IMR-90 (cell line): ENCODE measurements at regions not wholly inside any gene's neighbourhood (a gene's known extent, or its start where the extent isn't known, plus 50 kb on each side); places are given as distances from the start of the nearest gene placed in this dataset.

ENCODE experiments used
- ATAC-seq: fragments of 200-7000 bp; cut with Tn5 transposase; 2 replicates; pipeline ENCODE4 v1.9.1; 2020; ENCODE audit warnings: low read depth, mild to moderate bottlenecking, moderate library complexity
- BruUV-seq: library from RNA; stranded (reverse); fragments of 400-500 nt; replicated peaks from 2 replicates; lab custom pipeline; 2021; lab: Mats Ljungman, UMichigan
- CTCF ChIA-PET: fragments of 300-600 bp; formaldehyde crosslinking; extraction: SDS; loops from one replicate; lab custom pipeline; 2021; ENCODE audit warnings: antibody characterized with exemption; lab: Yijun Ruan, JAX
- POLR2A ChIA-PET: fragments of 300-600 bp; sonication (Branson Sonifier 250); formaldehyde crosslinking; loops from one replicate; lab custom pipeline; 2022; ENCODE audit warnings: antibody characterized with exemption; ENCODE audit not compliant: unreplicated experiment; lab: Charles Lee
- DNase-seq: peaks from one replicate; pipeline ENCODE4 v3.0.0; 2013
- H2AFZ ChIP-seq: replicated peaks from 2 replicates; pipeline ENCODE3; 2013; ENCODE audit warnings: low read length, mild to moderate bottlenecking; ENCODE audit not compliant: poor library complexity
- H2AK5ac ChIP-seq: 2 replicates; pipeline ENCODE4 v1.6.1; 2013; ENCODE audit warnings: low read depth, low read length, inconsistent platforms
- H2AK9ac ChIP-seq: replicated peaks from 2 replicates; pipeline ENCODE3; 2013; ENCODE audit warnings: mild to moderate bottlenecking, low read depth, low read length, moderate library complexity; ENCODE audit not compliant: poor library complexity
- H2BK120ac ChIP-seq: 2 replicates; pipeline ENCODE4 v1.6.1; 2013; ENCODE audit warnings: low read depth, low read length, inconsistent platforms
- H2BK15ac ChIP-seq: 3 replicates; pipeline ENCODE4 v1.6.1; 2013; ENCODE audit warnings: low read depth, low read length, inconsistent platforms
- H2BK20ac ChIP-seq: 2 replicates; pipeline ENCODE4 v1.6.1; 2013; ENCODE audit warnings: low read depth, mild to moderate bottlenecking, inconsistent platforms, low read length, moderate library complexity
- H2BK5ac ChIP-seq: 2 replicates; pipeline ENCODE4 v1.6.1; 2013; ENCODE audit warnings: mild to moderate bottlenecking, low read depth, low read length, inconsistent platforms; ENCODE audit not compliant: poor library complexity, severe bottlenecking
- H3K14ac ChIP-seq: replicated peaks from 2 replicates; pipeline ENCODE4 v1.6.1; 2013; ENCODE audit warnings: low read depth, low read length, inconsistent platforms
- H3K18ac ChIP-seq: 2 replicates; pipeline ENCODE4 v1.6.1; 2013; ENCODE audit warnings: low read depth, low read length, control low read depth
- H3K23ac ChIP-seq: 2 replicates; pipeline ENCODE4 v1.6.1; 2013; ENCODE audit warnings: low read depth, low read length, inconsistent platforms
- H3K27ac ChIP-seq: 2 replicates; pipeline ENCODE4 v1.5.1; 2013; ENCODE audit warnings: mild to moderate bottlenecking, control low read depth, low read length; ENCODE audit not compliant: insufficient read depth
- H3K27me3 ChIP-seq: 2 replicates; pipeline ENCODE4 v1.6.1; 2013; ENCODE audit warnings: low read length; ENCODE audit not compliant: control insufficient read depth, insufficient read depth
- H3K36me3 ChIP-seq: 2 replicates; pipeline ENCODE4 v1.6.1; 2013; ENCODE audit warnings: low read length, mixed read lengths; ENCODE audit not compliant: control insufficient read depth, insufficient read depth
- H3K4ac ChIP-seq: 2 replicates; pipeline ENCODE4 v1.6.1; 2013; ENCODE audit warnings: low read depth, low read length, inconsistent platforms
- H3K4me1 ChIP-seq: 2 replicates; pipeline ENCODE4 v1.6.1; 2013; ENCODE audit warnings: low read length, mixed read lengths; ENCODE audit not compliant: control insufficient read depth, insufficient read depth
- H3K4me2 ChIP-seq: 2 replicates; pipeline ENCODE4 v1.6.1; 2013; ENCODE audit warnings: low read depth, mild to moderate bottlenecking, control low read depth, low read length, moderate library complexity
- H3K4me3 ChIP-seq: 2 replicates; pipeline ENCODE4 v1.5.1; 2013; ENCODE audit warnings: low read depth, mild to moderate bottlenecking, control low read depth, low read length, moderate library complexity; ENCODE audit not compliant: insufficient read depth
- H3K56ac ChIP-seq: 2 replicates; pipeline ENCODE4 v1.6.1; 2013; ENCODE audit warnings: low read length, inconsistent platforms; ENCODE audit not compliant: insufficient read depth; ENCODE audit errors: extremely low read depth
- H3K79me1 ChIP-seq, 2 experiments: 2 replicates each; pipeline ENCODE4 v1.6.1; 2013; ENCODE audit warnings: low read length in 2 of 2, inconsistent platforms in 1 of 2, low read depth in 1 of 2
- H3K9ac ChIP-seq: 2 replicates; pipeline ENCODE4 v1.6.1; 2013; ENCODE audit warnings: low read depth, low read length, control low read depth
- H3K9me1 ChIP-seq: 2 replicates; pipeline ENCODE4 v1.6.1; 2013; ENCODE audit warnings: low read length, inconsistent platforms; ENCODE audit not compliant: insufficient read depth
- H3K9me3 ChIP-seq: 2 replicates; pipeline ENCODE4 v1.6.1; 2013; ENCODE audit warnings: low read length; ENCODE audit not compliant: control insufficient read depth, insufficient read depth
- H4K20me1 ChIP-seq: 2 replicates; pipeline ENCODE4 v1.6.1; 2013; ENCODE audit warnings: low read length, inconsistent platforms; ENCODE audit not compliant: insufficient read depth
- H4K5ac ChIP-seq: 2 replicates; pipeline ENCODE4 v1.6.1; 2013; ENCODE audit warnings: mild to moderate bottlenecking, low read depth, low read length, control low read depth
- H4K8ac ChIP-seq, 2 experiments: 2 replicates each; pipeline ENCODE4 v1.6.1; 2013; ENCODE audit warnings: low read depth in 2 of 2, low read length in 2 of 2, control low read depth in 1 of 2, inconsistent platforms in 1 of 2
- H4K91ac ChIP-seq: 2 replicates; pipeline ENCODE4 v1.6.1; 2013; ENCODE audit warnings: low read depth, low read length, inconsistent platforms; ENCODE audit not compliant: insufficient read depth
- BHLHE40 ChIP-seq: fragments of 150-350 bp; IDR thresholded peaks from 2 replicates; pipeline ENCODE4 v1.6.1; 2016; ENCODE audit warnings: mild to moderate bottlenecking, low read depth, low read length
- CEBPB ChIP-seq: IDR thresholded peaks from 2 replicates; pipeline ENCODE4 v1.6.1; 2012; ENCODE audit warnings: low read depth, low read length, improper control_type of control experiment
- CHD1 ChIP-seq: IDR thresholded peaks from 2 replicates; pipeline ENCODE4 v1.6.1; 2012; ENCODE audit warnings: low read depth, low read length, improper control_type of control experiment
- FOS ChIP-seq: fragments of 150-350 bp; IDR thresholded peaks from 2 replicates; pipeline ENCODE4 v1.6.1; 2016; ENCODE audit warnings: low read depth, low read length
- MAFK ChIP-seq: IDR thresholded peaks from 2 replicates; pipeline ENCODE4 v1.6.1; 2012; ENCODE audit warnings: low read depth, low read length, improper control_type of control experiment
- MAZ ChIP-seq: IDR thresholded peaks from 2 replicates; pipeline ENCODE4 v1.6.1; 2012; ENCODE audit warnings: low read depth, mild to moderate bottlenecking, low read length, improper control_type of control experiment, moderate library complexity, borderline replicate concordance
- MXI1 ChIP-seq: IDR thresholded peaks from 2 replicates; pipeline ENCODE4 v1.6.1; 2012; ENCODE audit warnings: low read depth, mild to moderate bottlenecking, low read length, moderate library complexity, borderline replicate concordance
- NFE2L2 ChIP-seq: fragments of 150-350 bp; IDR thresholded peaks from 2 replicates; pipeline ENCODE4 v1.6.1; 2016; ENCODE audit warnings: low read depth, mild to moderate bottlenecking, low read length
- POLR2A ChIP-seq: IDR thresholded peaks from 2 replicates; pipeline ENCODE4 v1.6.1; 2012; ENCODE audit warnings: mild to moderate bottlenecking, low read depth, low read length
- RAD21 ChIP-seq: IDR thresholded peaks from 2 replicates; pipeline ENCODE4 v1.6.1; 2012; ENCODE audit warnings: low read length, improper control_type of control experiment
- RCOR1 ChIP-seq: IDR thresholded peaks from 2 replicates; pipeline ENCODE4 v1.6.1; 2012; ENCODE audit warnings: mild to moderate bottlenecking, low read length, improper control_type of control experiment; ENCODE audit not compliant: insufficient replicate concordance
- RFX5 ChIP-seq: IDR thresholded peaks from 2 replicates; pipeline ENCODE4 v1.8.0; 2012; ENCODE audit warnings: low read depth, mild to moderate bottlenecking, low read length, moderate library complexity
- SMC3 ChIP-seq: fragments of 150-350 bp; IDR thresholded peaks from 2 replicates; pipeline ENCODE4 v1.6.1; 2016; ENCODE audit warnings: low read depth, mild to moderate bottlenecking, antibody characterized with exemption, low read length, moderate library complexity
- WGBS, 2 experiments: methylation state at CpG; one replicate each; pipeline versions ENCODE4 v1.1.5 to v1.1.7; 2013; ENCODE audit warnings: missing lambda C conversion rate in 2 of 2; ENCODE audit not compliant: insufficient read length in 1 of 2; ENCODE audit errors: extremely low coverage in 2 of 2; 5-methylcytosine and 5-hydroxymethylcytosine counted together
- dilution Hi-C: fragments of 300-500 bp; cut with HindIII; formaldehyde crosslinking; loops from one replicate; pipeline ENCODE4 v1.14.3; 2018; ENCODE audit warnings: low sequenced_read_pairs; ENCODE audit not compliant: unreplicated experiment
- in situ Hi-C: fragments of 300-500 bp; cut with MboI; formaldehyde crosslinking; loops from 3 replicates; pipeline ENCODE4 v1.14.3; 2019; ENCODE audit warnings: low sequenced_read_pairs, inconsistent platforms, mixed read lengths
- intact Hi-C: fragments of 100-400 bp; cut with micrococcal nuclease; formaldehyde crosslinking; loops from 2 replicates; pipeline ENCODE4 v1.10.0; 2022
- TF ChIP-seq, protein P1 (sequence below): fragments of 150-350 bp; IDR thresholded peaks from 2 replicates; pipeline ENCODE4 v1.6.1; 2017; ENCODE audit warnings: mild to moderate bottlenecking, antibody characterized with exemption, low read length, low read depth
- TF ChIP-seq, protein P2 (sequence below): fragments of 150-350 bp; IDR thresholded peaks from 2 replicates; pipeline ENCODE4 v1.6.1; 2016; ENCODE audit warnings: low read depth, mild to moderate bottlenecking, low read length, moderate library complexity, borderline replicate concordance
- TF ChIP-seq, protein P3 (sequence below): conservative IDR thresholded peaks from 2 replicates; pipeline ENCODE4 v1.5.1; 2012; ENCODE audit warnings: mild to moderate bottlenecking, low read depth, low read length, improper control_type of control experiment

DNA sequence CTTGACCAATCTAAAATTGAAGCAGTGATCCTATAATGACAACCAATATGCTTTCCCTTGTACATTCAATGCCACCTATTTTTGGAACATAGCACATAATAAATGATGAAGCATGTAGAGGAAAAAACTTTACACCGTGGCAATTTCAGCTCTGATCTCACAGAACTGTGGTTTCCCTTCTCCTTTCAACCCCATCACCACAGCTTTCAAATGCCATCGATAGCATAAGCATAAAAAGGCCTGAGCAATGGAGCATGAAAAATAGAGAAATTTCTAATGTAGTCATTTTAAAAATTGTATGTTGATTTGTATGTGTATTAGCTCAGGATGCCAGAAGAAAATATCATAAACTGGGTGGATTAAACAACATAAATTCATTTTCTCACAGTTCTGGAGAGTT lies 406.0 kb upstream of the TMCO5A start:
- Histone ChIP-seq H3K36me3 (no peaks in the 10 kb centered on the region), H3K27ac (no peak overlapping the region), H3K4me3 (no peak overlapping the region), H3K4me1 (no peaks in the 10 kb centered on the region), H3K9me3 (no peaks in the 10 kb centered on the region), H2BK15ac (no peak overlapping the region), H3K79me1 (no peaks in the 10 kb centered on the region), H3K9ac (no peak overlapping the region), H3K23ac (no peak overlapping the region), H3K9me1 (no peaks in the 10 kb centered on the region), H2BK120ac (no peak overlapping the region), H2AK9ac (no peak overlapping the region), H2BK5ac (no peak overlapping the region), H4K8ac (no peak overlapping the region), H3K27me3 (no peaks in the 10 kb centered on the region), H3K18ac (no peak overlapping the region), H2AFZ (no peak overlapping the region), H4K91ac (no peak overlapping the region), H4K5ac (no peak overlapping the region), H3K14ac (no peak overlapping the region), H3K4ac (no peak overlapping the region), H2BK20ac (no peak overlapping the region), H4K20me1 (no peaks in the 10 kb centered on the region), H3K56ac (no peak overlapping the region), H2AK5ac (no peak overlapping the region), H3K4me2 (no peak overlapping the region)
- no peak for TF ChIP-seq CEBPB
- no peak for TF ChIP-seq MAFK
- TF ChIP-seq, protein P1, sequence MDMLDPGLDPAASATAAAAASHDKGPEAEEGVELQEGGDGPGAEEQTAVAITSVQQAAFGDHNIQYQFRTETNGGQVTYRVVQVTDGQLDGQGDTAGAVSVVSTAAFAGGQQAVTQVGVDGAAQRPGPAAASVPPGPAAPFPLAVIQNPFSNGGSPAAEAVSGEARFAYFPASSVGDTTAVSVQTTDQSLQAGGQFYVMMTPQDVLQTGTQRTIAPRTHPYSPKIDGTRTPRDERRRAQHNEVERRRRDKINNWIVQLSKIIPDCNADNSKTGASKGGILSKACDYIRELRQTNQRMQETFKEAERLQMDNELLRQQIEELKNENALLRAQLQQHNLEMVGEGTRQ = no peak
- TF ChIP-seq, protein P2, sequence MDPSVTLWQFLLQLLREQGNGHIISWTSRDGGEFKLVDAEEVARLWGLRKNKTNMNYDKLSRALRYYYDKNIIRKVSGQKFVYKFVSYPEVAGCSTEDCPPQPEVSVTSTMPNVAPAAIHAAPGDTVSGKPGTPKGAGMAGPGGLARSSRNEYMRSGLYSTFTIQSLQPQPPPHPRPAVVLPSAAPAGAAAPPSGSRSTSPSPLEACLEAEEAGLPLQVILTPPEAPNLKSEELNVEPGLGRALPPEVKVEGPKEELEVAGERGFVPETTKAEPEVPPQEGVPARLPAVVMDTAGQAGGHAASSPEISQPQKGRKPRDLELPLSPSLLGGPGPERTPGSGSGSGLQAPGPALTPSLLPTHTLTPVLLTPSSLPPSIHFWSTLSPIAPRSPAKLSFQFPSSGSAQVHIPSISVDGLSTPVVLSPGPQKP = no peak
- TF ChIP-seq, protein P3, sequence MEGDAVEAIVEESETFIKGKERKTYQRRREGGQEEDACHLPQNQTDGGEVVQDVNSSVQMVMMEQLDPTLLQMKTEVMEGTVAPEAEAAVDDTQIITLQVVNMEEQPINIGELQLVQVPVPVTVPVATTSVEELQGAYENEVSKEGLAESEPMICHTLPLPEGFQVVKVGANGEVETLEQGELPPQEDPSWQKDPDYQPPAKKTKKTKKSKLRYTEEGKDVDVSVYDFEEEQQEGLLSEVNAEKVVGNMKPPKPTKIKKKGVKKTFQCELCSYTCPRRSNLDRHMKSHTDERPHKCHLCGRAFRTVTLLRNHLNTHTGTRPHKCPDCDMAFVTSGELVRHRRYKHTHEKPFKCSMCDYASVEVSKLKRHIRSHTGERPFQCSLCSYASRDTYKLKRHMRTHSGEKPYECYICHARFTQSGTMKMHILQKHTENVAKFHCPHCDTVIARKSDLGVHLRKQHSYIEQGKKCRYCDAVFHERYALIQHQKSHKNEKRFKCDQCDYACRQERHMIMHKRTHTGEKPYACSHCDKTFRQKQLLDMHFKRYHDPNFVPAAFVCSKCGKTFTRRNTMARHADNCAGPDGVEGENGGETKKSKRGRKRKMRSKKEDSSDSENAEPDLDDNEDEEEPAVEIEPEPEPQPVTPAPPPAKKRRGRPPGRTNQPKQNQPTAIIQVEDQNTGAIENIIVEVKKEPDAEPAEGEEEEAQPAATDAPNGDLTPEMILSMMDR = no peak
- TF ChIP-seq MXI1 = no peak
- TF ChIP-seq NFE2L2 = no peak
- no peak for TF ChIP-seq RFX5
- no peak for TF ChIP-seq CHD1
- TF ChIP-seq POLR2A = no peak
- no peak for TF ChIP-seq BHLHE40
- no peak for TF ChIP-seq SMC3
- TF ChIP-seq RCOR1 = no peak
- no peak for TF ChIP-seq FOS
- TF ChIP-seq MAZ = no peak
- no peak for TF ChIP-seq RAD21
- POLR2A ChIA-PET = no interaction called here
- WGBS, 2 experiments = no CpG with 5 or more reads among the region's 2 CpGs
- ATAC-seq (no peak), DNase-seq (no peak)
- dilution Hi-C loops (no loop called here), in situ Hi-C loops (no loop called here), intact Hi-C loops (no loop called here)
- CTCF ChIA-PET = no interaction called here
- no TSS peak for BruUV-seq
